Glutamatergic neuron (in vitro differentiated cells): ENCODE measurements at regions not wholly inside any gene's neighbourhood (a gene's known extent, or its start where the extent isn't known, plus 50 kb on each side); places are given as distances from the start of the nearest gene placed in this dataset.

Experiments
- DNase-seq: peaks from one replicate; pipeline ENCODE4 v3.0.0; 2022
- H3K27ac Mint-ChIP-seq: one replicate; pipeline ENCODE4 v1.8.0; 2020; ENCODE audit warnings: mild to moderate bottlenecking, mixed read lengths, inconsistent platforms; ENCODE audit not compliant: unreplicated experiment
- H3K27me3 Mint-ChIP-seq: one replicate; pipeline ENCODE4 v1.8.0; 2020; ENCODE audit warnings: mild to moderate bottlenecking, moderate library complexity, mixed read lengths, inconsistent platforms; ENCODE audit not compliant: unreplicated experiment
- H3K36me3 Mint-ChIP-seq: one replicate; pipeline ENCODE4 v1.8.0; 2020; ENCODE audit warnings: mild to moderate bottlenecking, mixed read lengths, inconsistent platforms; ENCODE audit not compliant: unreplicated experiment
- H3K4me1 Mint-ChIP-seq: one replicate; pipeline ENCODE4 v1.8.0; 2020; ENCODE audit warnings: mild to moderate bottlenecking, low read depth, mixed read lengths, inconsistent platforms; ENCODE audit not compliant: unreplicated experiment
- H3K4me3 Mint-ChIP-seq: one replicate; pipeline ENCODE4 v1.8.0; 2020; ENCODE audit warnings: mild to moderate bottlenecking, mixed read lengths, inconsistent platforms; ENCODE audit not compliant: unreplicated experiment
- H3K9me3 Mint-ChIP-seq: one replicate; pipeline ENCODE4 v1.8.0; 2020; ENCODE audit warnings: mild to moderate bottlenecking, moderate library complexity, mixed read lengths, inconsistent platforms; ENCODE audit not compliant: unreplicated experiment
- TF ChIP-seq, protein P1 (sequence below): fragments of 200-600 bp; sonication (generic); IDR thresholded peaks from one replicate; pipeline ENCODE4 v1.5.0; 2021; ENCODE audit not compliant: partially characterized antibody, unreplicated experiment

DNA sequence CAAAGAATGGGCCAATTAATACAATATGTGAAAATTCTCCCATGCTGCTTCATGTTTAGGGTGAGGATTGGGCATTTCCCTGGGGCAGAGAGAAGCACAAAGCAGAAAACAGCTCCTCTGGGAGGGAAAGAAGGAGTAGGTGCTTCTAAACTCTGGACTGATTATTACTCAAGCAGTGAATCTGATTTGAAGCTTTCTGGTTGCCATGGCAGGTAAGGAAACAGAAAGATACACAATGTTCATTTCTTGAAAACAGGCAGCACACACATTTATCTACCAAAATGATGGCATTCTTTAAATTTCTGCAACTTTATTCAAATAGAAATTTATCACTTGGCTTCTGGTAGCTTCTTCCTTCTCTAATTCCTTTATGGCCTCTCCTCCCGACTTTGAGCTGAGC is 305.4 kb upstream of the CHD6 start:
- Mint-ChIP-seq H3K36me3 (no peaks in the 10 kb centered on the region), H3K27me3 (peaks cover 4% of the 10 kb centered on the region), H3K9me3 (peaks cover 3% of the 10 kb centered on the region), H3K27ac (no peak overlapping the region), H3K4me3 (no peak overlapping the region), H3K4me1 (no peaks in the 10 kb centered on the region)
- TF ChIP-seq, protein P1, sequence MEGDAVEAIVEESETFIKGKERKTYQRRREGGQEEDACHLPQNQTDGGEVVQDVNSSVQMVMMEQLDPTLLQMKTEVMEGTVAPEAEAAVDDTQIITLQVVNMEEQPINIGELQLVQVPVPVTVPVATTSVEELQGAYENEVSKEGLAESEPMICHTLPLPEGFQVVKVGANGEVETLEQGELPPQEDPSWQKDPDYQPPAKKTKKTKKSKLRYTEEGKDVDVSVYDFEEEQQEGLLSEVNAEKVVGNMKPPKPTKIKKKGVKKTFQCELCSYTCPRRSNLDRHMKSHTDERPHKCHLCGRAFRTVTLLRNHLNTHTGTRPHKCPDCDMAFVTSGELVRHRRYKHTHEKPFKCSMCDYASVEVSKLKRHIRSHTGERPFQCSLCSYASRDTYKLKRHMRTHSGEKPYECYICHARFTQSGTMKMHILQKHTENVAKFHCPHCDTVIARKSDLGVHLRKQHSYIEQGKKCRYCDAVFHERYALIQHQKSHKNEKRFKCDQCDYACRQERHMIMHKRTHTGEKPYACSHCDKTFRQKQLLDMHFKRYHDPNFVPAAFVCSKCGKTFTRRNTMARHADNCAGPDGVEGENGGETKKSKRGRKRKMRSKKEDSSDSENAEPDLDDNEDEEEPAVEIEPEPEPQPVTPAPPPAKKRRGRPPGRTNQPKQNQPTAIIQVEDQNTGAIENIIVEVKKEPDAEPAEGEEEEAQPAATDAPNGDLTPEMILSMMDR: no peak
- no peak for DNase-seq

DNA sequence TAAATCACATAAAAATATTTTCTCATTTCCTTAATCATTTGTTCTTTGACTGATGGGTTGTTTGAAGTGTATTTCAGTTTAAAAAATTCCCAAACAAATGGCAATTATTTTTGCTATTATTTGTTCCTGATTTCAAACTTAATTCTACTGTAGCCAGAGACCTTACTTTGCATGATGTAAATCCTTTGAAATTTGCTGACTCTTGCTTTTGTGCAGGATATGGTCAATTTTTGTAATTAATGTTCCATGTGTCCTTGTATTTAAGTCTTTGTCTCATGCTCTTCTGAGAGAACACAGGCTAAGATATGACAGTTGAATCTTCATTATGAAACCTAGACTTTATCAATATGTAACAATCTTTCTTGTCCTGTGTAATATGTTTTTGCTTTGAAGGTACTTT is 295.0 kb upstream of the CHD6 start:
- Mint-ChIP-seq H3K27me3 (no peaks in the 10 kb centered on the region), H3K9me3 (no peaks in the 10 kb centered on the region), H3K4me1 (peaks cover 4% of the 10 kb centered on the region), H3K27ac (no peak overlapping the region), H3K36me3 (no peaks in the 10 kb centered on the region), H3K4me3 (no peak overlapping the region)
- TF ChIP-seq, protein P1: no peak
- DNase-seq: no peak

DNA sequence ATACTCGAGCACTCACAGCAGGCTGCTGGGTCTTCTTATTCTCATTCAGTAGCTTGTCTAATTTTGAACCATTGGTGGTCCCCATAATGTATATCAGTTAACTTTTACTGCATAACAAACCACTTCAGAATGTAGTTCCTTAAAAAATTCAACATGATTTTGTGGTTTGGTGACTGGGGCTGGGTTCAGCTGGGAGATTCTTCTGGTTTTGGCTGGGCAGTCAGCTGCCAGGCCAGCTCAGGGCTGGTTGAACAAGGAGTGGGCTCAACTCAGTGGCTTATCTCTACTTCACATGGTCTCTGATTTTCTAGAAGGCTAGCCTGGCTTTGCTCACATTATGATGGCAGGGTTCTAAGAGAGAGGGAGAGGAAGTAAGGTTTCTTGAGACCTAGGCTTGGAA is 292.4 kb upstream of the CHD6 start:
- H3K9me3 Mint-ChIP-seq: no peaks in the 10 kb centered on the region
- H3K27ac Mint-ChIP-seq: no peak overlapping the region
- no peaks in the 10 kb centered on the region for H3K27me3 Mint-ChIP-seq
- H3K36me3 Mint-ChIP-seq: no peaks in the 10 kb centered on the region
- no peak overlapping the region for H3K4me3 Mint-ChIP-seq
- TF ChIP-seq, protein P1: no peak
- DNase-seq: no peak
- peaks cover 4% of the 10 kb centered on the region for H3K4me1 Mint-ChIP-seq

DNA sequence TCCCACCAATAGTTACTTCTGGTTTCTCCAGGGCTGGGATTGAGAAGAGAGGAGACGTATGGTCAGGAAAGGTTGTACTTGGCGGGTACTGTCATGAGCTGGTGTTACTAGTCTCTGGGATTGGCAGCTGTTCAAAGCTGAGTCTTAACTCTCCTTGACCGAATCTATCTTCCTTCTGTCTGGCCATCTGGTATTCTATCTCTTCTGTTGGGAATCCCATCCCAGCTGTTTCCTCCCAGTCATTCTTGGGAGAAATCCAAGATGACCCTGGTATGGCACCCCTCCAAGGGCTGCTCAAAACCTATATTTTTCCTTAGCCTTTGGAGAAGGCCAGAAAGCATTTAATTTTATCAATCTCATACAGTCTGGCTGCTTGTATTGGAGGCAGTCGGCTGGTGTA is 287.0 kb upstream of the CHD6 start:
- Mint-ChIP-seq H3K4me3 (no peak overlapping the region), H3K27me3 (no peaks in the 10 kb centered on the region), H3K9me3 (peaks cover 3% of the 10 kb centered on the region), H3K4me1 (peaks cover 13% of the 10 kb centered on the region), H3K27ac (no peak overlapping the region), H3K36me3 (peaks cover 4% of the 10 kb centered on the region)
- TF ChIP-seq, protein P1: no peak
- no peak for DNase-seq

DNA sequence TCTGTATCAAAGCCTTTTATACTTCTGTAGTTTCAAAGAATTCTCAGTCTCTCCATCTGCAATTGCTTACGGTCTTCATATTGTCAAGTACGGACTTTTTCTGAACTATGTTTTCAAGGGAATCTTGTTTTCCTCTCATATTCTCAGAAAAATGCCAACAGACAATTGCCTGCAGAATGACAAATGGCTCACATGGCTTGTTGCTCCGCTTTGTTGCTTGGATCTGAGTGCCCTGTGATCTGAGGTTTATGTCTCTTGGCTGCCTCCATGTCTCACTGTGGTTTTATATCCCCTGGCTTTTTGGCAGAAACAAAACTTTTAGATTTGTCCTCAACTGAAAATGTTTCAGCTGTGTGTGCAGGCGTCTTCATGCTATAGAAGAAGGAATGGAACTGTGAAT is 285.4 kb upstream of the CHD6 start:
- DNase-seq: no peak
- Mint-ChIP-seq H3K4me1 (peaks cover 9% of the 10 kb centered on the region), H3K27ac (no peak overlapping the region), H3K27me3 (no peaks in the 10 kb centered on the region), H3K4me3 (no peak overlapping the region), H3K36me3 (peaks cover 4% of the 10 kb centered on the region), H3K9me3 (peaks cover 3% of the 10 kb centered on the region)
- TF ChIP-seq, protein P1: no peak
